ENCODE measurements at regions not wholly inside any gene's neighbourhood (a gene's known extent, or its start where the extent isn't known, plus 50 kb on each side); places are given as distances from the start of the nearest gene placed in this dataset.
"Not testable (repeated sequence)": the region's sequence is repeated elsewhere in the genome, so short reads cannot be mapped to it uniquely, and the experiment has no call there.

DNA sequence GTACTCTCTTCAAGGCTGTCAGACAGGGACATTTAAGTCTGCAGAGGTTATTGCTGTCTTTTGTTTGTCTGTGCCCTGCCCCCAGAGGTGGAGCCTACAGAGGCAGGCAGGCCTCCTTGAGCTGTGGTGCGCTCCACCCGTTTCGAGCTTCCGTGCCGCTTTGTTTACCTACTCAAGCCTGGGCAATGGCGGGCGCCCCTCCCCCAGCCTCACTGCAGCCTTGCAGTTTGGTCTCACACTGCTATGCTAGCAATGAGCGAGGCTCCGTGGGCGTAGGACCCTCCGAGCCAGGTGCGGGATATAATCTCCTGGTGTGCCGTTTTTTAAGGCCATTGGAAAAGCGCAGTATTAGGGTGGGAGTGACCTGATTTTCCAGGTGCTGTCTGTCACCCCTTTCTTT lies 373.4 kb downstream of the DNAJB9 start:
- TF ChIP-seq, protein P1, sequence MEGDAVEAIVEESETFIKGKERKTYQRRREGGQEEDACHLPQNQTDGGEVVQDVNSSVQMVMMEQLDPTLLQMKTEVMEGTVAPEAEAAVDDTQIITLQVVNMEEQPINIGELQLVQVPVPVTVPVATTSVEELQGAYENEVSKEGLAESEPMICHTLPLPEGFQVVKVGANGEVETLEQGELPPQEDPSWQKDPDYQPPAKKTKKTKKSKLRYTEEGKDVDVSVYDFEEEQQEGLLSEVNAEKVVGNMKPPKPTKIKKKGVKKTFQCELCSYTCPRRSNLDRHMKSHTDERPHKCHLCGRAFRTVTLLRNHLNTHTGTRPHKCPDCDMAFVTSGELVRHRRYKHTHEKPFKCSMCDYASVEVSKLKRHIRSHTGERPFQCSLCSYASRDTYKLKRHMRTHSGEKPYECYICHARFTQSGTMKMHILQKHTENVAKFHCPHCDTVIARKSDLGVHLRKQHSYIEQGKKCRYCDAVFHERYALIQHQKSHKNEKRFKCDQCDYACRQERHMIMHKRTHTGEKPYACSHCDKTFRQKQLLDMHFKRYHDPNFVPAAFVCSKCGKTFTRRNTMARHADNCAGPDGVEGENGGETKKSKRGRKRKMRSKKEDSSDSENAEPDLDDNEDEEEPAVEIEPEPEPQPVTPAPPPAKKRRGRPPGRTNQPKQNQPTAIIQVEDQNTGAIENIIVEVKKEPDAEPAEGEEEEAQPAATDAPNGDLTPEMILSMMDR (IDR thresholded peaks at IDR 0.05) = not testable (repeated sequence)
- TF ChIP-seq POLR2A (IDR thresholded peaks at IDR 0.05); POLR2AphosphoS5 (IDR thresholded peaks at IDR 0.05; ENCODE audit: insufficient read depth in 1 of 2, low read depth in 1 of 2): not testable (repeated sequence)
